A549 (cell line): ENCODE measurements at regions not wholly inside any gene's neighbourhood (a gene's known extent, or its start where the extent isn't known, plus 50 kb on each side); places are given as distances from the start of the nearest gene placed in this dataset.

Experiments used
- ATAC-seq, 2 experiments: fragments of 200-7000 bp in 1 of 2; fragments of >200 bp in 1 of 2; cut with Nextera tagmentation in 1 of 2; cut with Tn5 transposase in 1 of 2; 3 replicates each; pipeline versions ENCODE4 v1.8.0 to v1.9.1; 2018 to 2020; ENCODE audit warnings: mild to moderate bottlenecking in 1 of 2, moderate library complexity in 1 of 2
- CTCF ChIA-PET: fragments of 300-600 bp; sonication (Branson Sonifier 250); formaldehyde crosslinking; extraction: SDS; loops from one replicate; lab custom pipeline; 2021; ENCODE audit warnings: antibody characterized with exemption, inconsistent platforms; lab: Yijun Ruan, JAX
- POLR2A ChIA-PET: fragments of 350-600 bp; formaldehyde crosslinking; extraction: SDS; loops from one replicate; lab custom pipeline; 2021; ENCODE audit warnings: antibody characterized with exemption, inconsistent platforms; lab: Yijun Ruan, JAX
- DNase-seq, 2 experiments: peaks; one replicate each; pipeline versions ENCODE4 v3.0.0 to v3.0.0-alpha.2; 2011 to 2016; ENCODE audit warnings: low read depth in 1 of 2, low spot score in 1 of 2
- FAIRE-seq: peaks from 2 replicates; lab custom pipeline; 2011; peaks lifted over from hg19 to GRCh38; lab: Jason Lieb, UNC
- H3K27ac ChIP-seq, 2 experiments: fragments of >200 bp; sonication (Bioruptor Twin); formaldehyde crosslinking; 3 replicates each; pipeline ENCODE4 v1.5.1; 2016 to 2017
- H3K4me1 ChIP-seq: fragments of >200 bp; sonication (Bioruptor Twin); formaldehyde crosslinking; 3 replicates; pipeline ENCODE4 v1.6.1; 2016
- H3K4me2 ChIP-seq: fragments of >200 bp; sonication (Bioruptor Twin); formaldehyde crosslinking; 3 replicates; pipeline ENCODE4 v1.6.1; 2016
- H3K4me3 ChIP-seq: fragments of >200 bp; sonication (Bioruptor Twin); formaldehyde crosslinking; 3 replicates; pipeline ENCODE4 v1.5.1; 2016
- H3K9me3 ChIP-seq: fragments of >200 bp; sonication (Bioruptor Twin); formaldehyde crosslinking; 3 replicates; pipeline ENCODE4 v1.6.1; 2016
- BCL3 ChIP-seq: fragments of >200 bp; sonication (Bioruptor Twin); formaldehyde crosslinking; IDR thresholded peaks from 3 replicates; pipeline ENCODE4 v1.6.1; 2016
- CBX8 ChIP-seq: fragments of 200-600 bp; sonication (generic); IDR thresholded peaks from 2 replicates; pipeline ENCODE4 v1.6.1; 2016
- CHD4 ChIP-seq: fragments of 200-600 bp; sonication (generic); IDR thresholded peaks from 2 replicates; pipeline ENCODE4 v1.6.1; 2016; ENCODE audit warnings: antibody characterized with exemption, mild to moderate bottlenecking, borderline replicate concordance
- FOSB ChIP-seq: fragments of 250-450 bp; sonication (Bioruptor Pico); IDR thresholded peaks from 2 replicates; pipeline ENCODE4 v1.5.0; 2020; ENCODE audit warnings: mild to moderate bottlenecking, moderate library complexity
- FOSL2 ChIP-seq, 2 experiments: fragments of 450-650 bp in 1 of 2; fragments of >200 bp in 1 of 2; sonication (Bioruptor Twin) in 1 of 2; formaldehyde crosslinking; IDR thresholded peaks; 2 replicates each; pipeline versions ENCODE4 v1.5.0 to v1.6.1; 2016 to 2020; ENCODE audit warnings: mild to moderate bottlenecking in 1 of 2, moderate library complexity in 1 of 2
- FOXS1 ChIP-seq: fragments of 250-450 bp; sonication (Bioruptor Pico); IDR thresholded peaks from 2 replicates; pipeline ENCODE4 v1.5.0; 2020; ENCODE audit warnings: mild to moderate bottlenecking, moderate library complexity
- HEYL ChIP-seq: fragments of 250-450 bp; sonication (Bioruptor Pico); IDR thresholded peaks from 2 replicates; pipeline ENCODE4 v1.8.0; 2021; ENCODE audit warnings: mild to moderate bottlenecking, moderate library complexity
- HOXB5 ChIP-seq: fragments of 250-450 bp; sonication (Bioruptor Pico); IDR thresholded peaks from 2 replicates; pipeline ENCODE4 v1.5.0; 2020; ENCODE audit warnings: mild to moderate bottlenecking, moderate library complexity
- MYC ChIP-seq: IDR thresholded peaks from 2 replicates; pipeline ENCODE4 v1.6.1; 2012; ENCODE audit warnings: mild to moderate bottlenecking, inconsistent platforms, low read length, improper control_type of control experiment, borderline replicate concordance
- NR3C1 ChIP-seq: fragments of >200 bp; sonication (Bioruptor Twin); formaldehyde crosslinking; IDR thresholded peaks from 3 replicates; pipeline ENCODE4 v1.6.1; 2017
- PHF8 ChIP-seq: fragments of 200-600 bp; sonication (generic); IDR thresholded peaks from 2 replicates; pipeline ENCODE4 v1.6.1; 2016; ENCODE audit warnings: low read depth, mild to moderate bottlenecking, antibody characterized with exemption, moderate library complexity, borderline replicate concordance
- POLR2AphosphoS2 ChIP-seq: conservative IDR thresholded peaks from 2 replicates; pipeline ENCODE4 v1.6.1; 2012; ENCODE audit warnings: low read length, improper control_type of control experiment, inconsistent platforms
- RAD21 ChIP-seq, 2 experiments: fragments of >200 bp in 1 of 2; sonication (Bioruptor Twin) in 1 of 2; formaldehyde crosslinking in 1 of 2; IDR thresholded peaks in 1 of 2; conservative IDR thresholded peaks in 1 of 2; 2 replicates in 1 of 2; 3 replicates in 1 of 2; pipeline ENCODE4 v1.6.1; 2012 to 2018; ENCODE audit warnings: inconsistent platforms in 1 of 2
- RARB ChIP-seq: fragments of 250-450 bp; sonication (Bioruptor Pico); IDR thresholded peaks from 2 replicates; pipeline ENCODE4 v1.8.0; 2021; ENCODE audit warnings: mild to moderate bottlenecking, moderate library complexity
- RFX5 ChIP-seq: fragments of 450-650 bp; IDR thresholded peaks from 2 replicates; pipeline ENCODE4 v1.7.1; 2014; ENCODE audit warnings: antibody characterized with exemption, mild to moderate bottlenecking, moderate library complexity
- SREBF2 ChIP-seq: fragments of 450-650 bp; IDR thresholded peaks from 2 replicates; pipeline ENCODE4 v1.6.1; 2014; ENCODE audit warnings: mild to moderate bottlenecking, moderate library complexity
- ZFP36 ChIP-seq: fragments of 450-650 bp; IDR thresholded peaks from 2 replicates; pipeline ENCODE4 v1.6.1; 2014; ENCODE audit warnings: borderline replicate concordance; ENCODE audit not compliant: partially characterized antibody
- ZNF302 ChIP-seq: fragments of 250-450 bp; sonication (Bioruptor Pico); IDR thresholded peaks from 2 replicates; pipeline ENCODE4 v1.9.0; 2021; ENCODE audit warnings: inconsistent platforms, mild to moderate bottlenecking, moderate library complexity
- WGBS: methylation state at CpG from one replicate; pipeline ENCODE4 v1.1.6; 2017; ENCODE audit errors: missing lambda C conversion rate; 5-methylcytosine and 5-hydroxymethylcytosine counted together

GRCh38 chr2:215702116-215702902 lies 266.4 kb upstream of the FN1 start:
- CTCF ChIA-PET, result no interaction called here
- peak in 1 of 2 experiments; percentile 36; a peak in 3 of 6 replicates for ATAC-seq
- peaks cover 37% of the 10 kb centered on the region for H3K4me1 ChIP-seq
- FAIRE-seq, result no peak
- no peak for TF ChIP-seq CHD4
- no peak for TF ChIP-seq FOSL2 (IDR thresholded peaks at IDR 0.05)
- no peak for TF ChIP-seq FOSL2 (CRISPR knock-in tag; IDR thresholded peaks at IDR 0.05)
- no peak for TF ChIP-seq BCL3
- no peak for TF ChIP-seq RARB (CRISPR knock-in tag)
- no peak for TF ChIP-seq FOXS1 (CRISPR knock-in tag)
- no peak for TF ChIP-seq ZNF302 (CRISPR knock-in tag)
- no peak for TF ChIP-seq POLR2AphosphoS2
- no peak for TF ChIP-seq SREBF2
- TF ChIP-seq RFX5, result no peak
- no peak for TF ChIP-seq NR3C1
- TF ChIP-seq CBX8, result no peak
- no peak for TF ChIP-seq HOXB5 (CRISPR knock-in tag)
- TF ChIP-seq ZFP36, result no peak
- no peak for TF ChIP-seq FOSB (CRISPR knock-in tag)
- no peak for TF ChIP-seq PHF8
- TF ChIP-seq, all 56 proteins: peak for 0
- H3K27ac ChIP-seq, result peak overlapping the region; percentile 8 to 76; a peak in 3 of 6 replicates
- WGBS, result 66% methylated on average over 7 of the region's 7 CpGs
- H3K9me3 ChIP-seq, result peaks cover 17% of the 10 kb centered on the region
- H3K4me3 ChIP-seq, result no peak overlapping the region
- no peak overlapping the region for H3K4me2 ChIP-seq
- peak in 1 of 2 experiments; percentile 25 for DNase-seq
- POLR2A ChIA-PET, result no interaction called here

- Histone ChIP-seq H3K4me3 (no peak overlapping the region), H3K27ac (peak overlapping the region; percentile 63 to 76), H3K9me3 (peaks cover 17% of the 10 kb centered on the region), H3K4me1 (peaks cover 25% of the 10 kb centered on the region), H3K4me2 (peak overlapping the region; percentile 39)
- ChIA-PET POLR2A (no interaction called here), CTCF (interaction anchor here (1.4 kb wide), 1 partner anchor 232 kb away, joined by 3 read pairs; no protein-coding TSS in a partner anchor)
- DNase-seq (no peak), FAIRE-seq (no peak), ATAC-seq (no peak)
- no peak for TF ChIP-seq HEYL (CRISPR knock-in tag)
- TF ChIP-seq MYC, result no peak
- 85% methylated on average over 2 of the region's 2 CpGs for WGBS
These were observed 264.1 kb upstream of the FN1 start for GRCh38 chr2:215699700-215700538.

- FAIRE-seq (no peak), DNase-seq (no peak), ATAC-seq (no peak)
- ChIA-PET CTCF (no interaction called here), POLR2A (no interaction called here)
- Histone ChIP-seq H3K4me3 (no peak overlapping the region), H3K9me3 (peaks cover 17% of the 10 kb centered on the region), H3K27ac (peak overlapping the region in 1 of 2 experiments; percentile 56; a peak in 2 of 6 replicates), H3K4me2 (no peak overlapping the region), H3K4me1 (peaks cover 31% of the 10 kb centered on the region)
- 49% methylated on average over 2 of the region's 2 CpGs for WGBS
- TF ChIP-seq HOXB5 (CRISPR knock-in tag) (no peak), RAD21 (conservative IDR thresholded peaks at IDR 0.05 in 1 of 2, IDR thresholded peaks at IDR 0.05 in 1 of 2) (no peak)
These were observed 263.1 kb upstream of the FN1 start for GRCh38 chr2:215699018-215699417.
